H9 (cell line): ENCODE measurements at regions not wholly inside any gene's neighbourhood (a gene's known extent, or its start where the extent isn't known, plus 50 kb on each side); places are given as distances from the start of the nearest gene placed in this dataset.

Source experiments
- DNase-seq: peaks from one replicate; pipeline ENCODE4 v3.0.0-alpha.2; 2017
- H2AFZ ChIP-seq: one replicate; pipeline ENCODE4 v1.6.1; 2013; ENCODE audit warnings: mild to moderate bottlenecking, low read length, control low read depth, moderate library complexity
- H2AK5ac ChIP-seq: 2 replicates; pipeline ENCODE4 v1.6.1; 2013; ENCODE audit warnings: low read length, control low read depth, mixed read lengths; ENCODE audit not compliant: insufficient read length
- H2BK120ac ChIP-seq: one replicate; pipeline ENCODE4 v1.6.1; 2013; ENCODE audit warnings: low read depth, mild to moderate bottlenecking, low read length, control low read depth, inconsistent platforms; ENCODE audit not compliant: poor library complexity, severe bottlenecking
- H2BK12ac ChIP-seq: 2 replicates; pipeline ENCODE4 v1.6.1; 2013; ENCODE audit warnings: low read length, control low read depth, mixed read lengths, low read depth; ENCODE audit not compliant: insufficient read length
- H2BK15ac ChIP-seq: 2 replicates; pipeline ENCODE4 v1.6.1; 2013; ENCODE audit warnings: low read depth, low read length, control low read depth
- H2BK20ac ChIP-seq: one replicate; pipeline ENCODE4 v1.6.1; 2013; ENCODE audit warnings: low read depth, mild to moderate bottlenecking, low read length, control low read depth, inconsistent platforms; ENCODE audit not compliant: poor library complexity, severe bottlenecking
- H2BK5ac ChIP-seq: 2 replicates; pipeline ENCODE4 v1.6.1; 2013; ENCODE audit warnings: low read length, control low read depth, mixed read lengths; ENCODE audit not compliant: insufficient read length
- H3K14ac ChIP-seq: 2 replicates; pipeline ENCODE4 v1.6.1; 2013; ENCODE audit warnings: low read length, control low read depth; ENCODE audit not compliant: insufficient read depth
- H3K18ac ChIP-seq: 2 replicates; pipeline ENCODE4 v1.6.1; 2013; ENCODE audit warnings: low read depth, mild to moderate bottlenecking, mixed read lengths, low read length, control low read depth; ENCODE audit not compliant: insufficient read length
- H3K23ac ChIP-seq: 2 replicates; pipeline ENCODE4 v1.6.1; 2013; ENCODE audit warnings: low read length, control low read depth, mixed read lengths, low read depth; ENCODE audit not compliant: insufficient read length
- H3K23me2 ChIP-seq: 2 replicates; pipeline ENCODE4 v1.6.1; 2013; ENCODE audit warnings: low read depth, mild to moderate bottlenecking, mixed read lengths, low read length, control low read depth; ENCODE audit not compliant: insufficient read length, poor library complexity, severe bottlenecking
- H3K27ac ChIP-seq: 2 replicates; pipeline ENCODE4 v1.5.1; 2013; ENCODE audit warnings: low read length, control low read depth, mixed read lengths, low read depth; ENCODE audit not compliant: insufficient read length
- H3K27me3 ChIP-seq: 2 replicates; pipeline ENCODE4 v1.6.1; 2013; ENCODE audit warnings: low read length, control low read depth, inconsistent platforms; ENCODE audit not compliant: insufficient read depth
- H3K4ac ChIP-seq: 2 replicates; pipeline ENCODE4 v1.6.1; 2013; ENCODE audit warnings: low read depth, mild to moderate bottlenecking, control low read depth, inconsistent platforms, low read length, moderate library complexity
- H3K4me1 ChIP-seq: 2 replicates; pipeline ENCODE4 v1.6.1; 2013; ENCODE audit warnings: low read length, control low read depth, inconsistent platforms; ENCODE audit not compliant: insufficient read depth
- H3K4me2 ChIP-seq: 2 replicates; pipeline ENCODE4 v1.6.1; 2013; ENCODE audit warnings: low read length, control low read depth, mixed read lengths; ENCODE audit not compliant: insufficient read length, insufficient read depth
- H3K56ac ChIP-seq: 2 replicates; pipeline ENCODE4 v1.6.1; 2013; ENCODE audit warnings: low read depth, mild to moderate bottlenecking, mixed read lengths, low read length, control low read depth; ENCODE audit not compliant: insufficient read length
- H3K79me1 ChIP-seq: 2 replicates; pipeline ENCODE4 v1.6.1; 2013; ENCODE audit warnings: low read depth, mild to moderate bottlenecking, moderate library complexity, low read length, control low read depth, inconsistent platforms; ENCODE audit not compliant: insufficient read depth, poor library complexity, severe bottlenecking
- H3K79me2 ChIP-seq: 2 replicates; pipeline ENCODE4 v1.6.1; 2013; ENCODE audit warnings: low read length, control low read depth, inconsistent platforms; ENCODE audit not compliant: insufficient read depth
- H3K9ac ChIP-seq: 2 replicates; pipeline ENCODE4 v1.6.1; 2013; ENCODE audit warnings: low read length, control low read depth, mixed read lengths; ENCODE audit not compliant: insufficient read length; ENCODE audit errors: extremely low read depth
- H3K9me3 ChIP-seq: one replicate; pipeline ENCODE4 v1.6.1; 2013; ENCODE audit warnings: low read depth, low read length, inconsistent platforms; ENCODE audit not compliant: control insufficient read depth
- H3T11ph ChIP-seq: one replicate; pipeline ENCODE4 v1.6.1; 2013; ENCODE audit warnings: mild to moderate bottlenecking, low read length, control low read depth, inconsistent platforms
- H4K20me1 ChIP-seq: one replicate; pipeline ENCODE4 v1.6.1; 2013; ENCODE audit not compliant: control insufficient read depth, insufficient read length, insufficient read depth
- H4K5ac ChIP-seq: 2 replicates; pipeline ENCODE4 v1.6.1; 2013; ENCODE audit warnings: low read depth, mild to moderate bottlenecking, mixed read lengths, low read length, control low read depth; ENCODE audit not compliant: insufficient read length
- H4K8ac ChIP-seq: replicated peaks from 2 replicates; pipeline ENCODE4 v1.6.1; 2013; ENCODE audit warnings: low read length, control low read depth, mixed read lengths, low read depth; ENCODE audit not compliant: insufficient read length
- H4K91ac ChIP-seq: 2 replicates; pipeline ENCODE4 v1.6.1; 2013; ENCODE audit warnings: low read depth, mild to moderate bottlenecking, moderate library complexity, mixed read lengths, low read length, control low read depth; ENCODE audit not compliant: insufficient read length
- H3K27ac Mint-ChIP-seq, 3 experiments: 2 replicates in 2 of 3; 3 replicates in 1 of 3; pipeline ENCODE4 v1.8.0; 2020 to 2021; ENCODE audit warnings: mixed read lengths in 3 of 3, mild to moderate bottlenecking in 1 of 3, moderate library complexity in 1 of 3
- H3K27me3 Mint-ChIP-seq: 2 replicates; pipeline ENCODE4 v1.8.0; 2021; ENCODE audit warnings: low read depth, mild to moderate bottlenecking, moderate library complexity, mixed read lengths
- H3K36me3 Mint-ChIP-seq, 3 experiments: 2 replicates in 2 of 3; 3 replicates in 1 of 3; pipeline ENCODE4 v1.8.0; 2020 to 2021; ENCODE audit warnings: low read depth in 3 of 3, mixed read lengths in 3 of 3; ENCODE audit not compliant: insufficient read depth in 1 of 3
- H3K4me1 Mint-ChIP-seq, 2 experiments: 2 replicates each; pipeline ENCODE4 v1.8.0; 2020; ENCODE audit warnings: mixed read lengths in 2 of 2
- H3K4me3 Mint-ChIP-seq, 2 experiments: 2 replicates in 1 of 2; 3 replicates in 1 of 2; pipeline ENCODE4 v1.8.0; 2020 to 2021; ENCODE audit warnings: mild to moderate bottlenecking in 2 of 2, mixed read lengths in 2 of 2, moderate library complexity in 1 of 2
- H3K9me3 Mint-ChIP-seq, 2 experiments: 2 replicates in 1 of 2; 3 replicates in 1 of 2; pipeline ENCODE4 v1.8.0; 2020; ENCODE audit warnings: mild to moderate bottlenecking in 2 of 2, mixed read lengths in 2 of 2, moderate library complexity in 1 of 2
- WGBS: extraction: QIAGEN DNeasy Blood & Tissue Kit; methylation state at CpG from one replicate; pipeline ENCODE4 v1.1.7; 2013; ENCODE audit warnings: missing lambda C conversion rate, low lambda C conversion rate, mixed read lengths; ENCODE audit not compliant: insufficient read length; ENCODE audit errors: extremely low coverage; 5-methylcytosine and 5-hydroxymethylcytosine counted together
- TF ChIP-seq, protein P1 (sequence below): fragments of 200-600 bp; sonication (generic); conservative IDR thresholded peaks from 3 replicates; pipeline ENCODE4 v1.8.0; 2021; ENCODE audit warnings: antibody characterized with exemption, mild to moderate bottlenecking

- H2AFZ ChIP-seq: no peak overlapping the region
- no peak overlapping the region for H3K56ac ChIP-seq
- no peaks in the 10 kb centered on the region for H3K79me2 ChIP-seq
- no peak for DNase-seq
- no peak overlapping the region for H3K18ac ChIP-seq
- peaks cover 8% of the 10 kb centered on the region; the same call in 1 of the 2 replicates for H3K4me1 ChIP-seq
- H3K23ac ChIP-seq: no peak overlapping the region
- H2AK5ac ChIP-seq: no peak overlapping the region
- no peak overlapping the region for H3K27ac ChIP-seq
- H2BK20ac ChIP-seq: no peak overlapping the region
- H3K36me3 Mint-ChIP-seq: peaks cover 0 to 1% (median 0%) of the 10 kb centered on the region in 3 experiments; a peak in 2 of 7 replicates
- H2BK15ac ChIP-seq: no peak overlapping the region
- H3K79me1 ChIP-seq: no peaks in the 10 kb centered on the region
- no peak overlapping the region for H4K8ac ChIP-seq
- H2BK5ac ChIP-seq: no peak overlapping the region
- no peaks in the 10 kb centered on the region for H3K27me3 ChIP-seq
- H4K5ac ChIP-seq: no peak overlapping the region
- H3K27me3 Mint-ChIP-seq: no peaks in the 10 kb centered on the region
- peaks cover 73 to 75% of the 10 kb centered on the region in 2 experiments for H3K4me1 Mint-ChIP-seq
- H3T11ph ChIP-seq: no peak overlapping the region
- H3K4me2 ChIP-seq: no peak overlapping the region
- no peaks in the 10 kb centered on the region for H3K23me2 ChIP-seq
- no peak overlapping the region for H2BK12ac ChIP-seq
- no peak overlapping the region for H2BK120ac ChIP-seq
- peaks cover 0 to 2% of the 10 kb centered on the region in 2 experiments; a peak in 1 of 5 replicates for H3K9me3 Mint-ChIP-seq
- H4K20me1 ChIP-seq: no peaks in the 10 kb centered on the region
- H3K4me3 Mint-ChIP-seq: no peak overlapping the region; a peak in 1 of 5 replicates
- no peak overlapping the region for H3K4ac ChIP-seq
- H3K9ac ChIP-seq: no peak overlapping the region
- TF ChIP-seq, protein P1, sequence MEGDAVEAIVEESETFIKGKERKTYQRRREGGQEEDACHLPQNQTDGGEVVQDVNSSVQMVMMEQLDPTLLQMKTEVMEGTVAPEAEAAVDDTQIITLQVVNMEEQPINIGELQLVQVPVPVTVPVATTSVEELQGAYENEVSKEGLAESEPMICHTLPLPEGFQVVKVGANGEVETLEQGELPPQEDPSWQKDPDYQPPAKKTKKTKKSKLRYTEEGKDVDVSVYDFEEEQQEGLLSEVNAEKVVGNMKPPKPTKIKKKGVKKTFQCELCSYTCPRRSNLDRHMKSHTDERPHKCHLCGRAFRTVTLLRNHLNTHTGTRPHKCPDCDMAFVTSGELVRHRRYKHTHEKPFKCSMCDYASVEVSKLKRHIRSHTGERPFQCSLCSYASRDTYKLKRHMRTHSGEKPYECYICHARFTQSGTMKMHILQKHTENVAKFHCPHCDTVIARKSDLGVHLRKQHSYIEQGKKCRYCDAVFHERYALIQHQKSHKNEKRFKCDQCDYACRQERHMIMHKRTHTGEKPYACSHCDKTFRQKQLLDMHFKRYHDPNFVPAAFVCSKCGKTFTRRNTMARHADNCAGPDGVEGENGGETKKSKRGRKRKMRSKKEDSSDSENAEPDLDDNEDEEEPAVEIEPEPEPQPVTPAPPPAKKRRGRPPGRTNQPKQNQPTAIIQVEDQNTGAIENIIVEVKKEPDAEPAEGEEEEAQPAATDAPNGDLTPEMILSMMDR: no peak
- no peaks in the 10 kb centered on the region for H3K9me3 ChIP-seq
- peak overlapping the region; percentile 16 to 52 (median 49); a peak in 2 of 7 replicates for H3K27ac Mint-ChIP-seq
- no CpG with 5 or more reads among the region's 5 CpGs for WGBS
- H4K91ac ChIP-seq: no peak overlapping the region
- H3K14ac ChIP-seq: no peak overlapping the region
These were observed 509.3 kb upstream of the CITED2 start for GRCh38 chr6:139883776-139884175.
